B cell (primary cell): ENCODE measurements at regions not wholly inside any gene's neighbourhood (a gene's known extent, or its start where the extent isn't known, plus 50 kb on each side); places are given as distances from the start of the nearest gene placed in this dataset.

ENCODE experiments used
- CTCF ChIP-seq: fragments of 200-600 bp; IDR thresholded peaks from one replicate; pipeline ENCODE4 v1.8.0; 2022; ENCODE audit warnings: antibody characterized with exemption, mild to moderate bottlenecking
- EZH2 ChIP-seq: IDR thresholded peaks from 2 replicates; pipeline ENCODE4 v1.6.1; 2012; ENCODE audit warnings: borderline replicate concordance, low read depth, mild to moderate bottlenecking, moderate library complexity, low read length; ENCODE audit not compliant: insufficient read depth, poor library complexity, severe bottlenecking

- TF ChIP-seq CTCF = no peak
- no peak for TF ChIP-seq EZH2
These were observed 142.6 kb upstream of the PALMD start for GRCh38 chr1:99503276-99503747.
